Osteoblast (primary cell): ENCODE measurements at regions not wholly inside any gene's neighbourhood (a gene's known extent, or its start where the extent isn't known, plus 50 kb on each side); places are given as distances from the start of the nearest gene placed in this dataset.

Experiments used
- DNase-seq: peaks from one replicate; pipeline ENCODE4 v3.0.0; 2011; ENCODE audit warnings: low spot score, mixed read lengths; ENCODE audit not compliant: insufficient read length; ENCODE audit errors: missing footprints
- H2AFZ ChIP-seq: 2 replicates; pipeline ENCODE4 v1.6.0; 2011; ENCODE audit warnings: mild to moderate bottlenecking, low read length
- H3K27ac ChIP-seq: 2 replicates; pipeline ENCODE4 v1.5.1; 2011; ENCODE audit warnings: mild to moderate bottlenecking, low read depth, low read length, moderate library complexity
- H3K27me3 ChIP-seq: 2 replicates; pipeline ENCODE4 v1.6.0; 2012; ENCODE audit warnings: mild to moderate bottlenecking, control low read depth, inconsistent platforms, low read length, moderate library complexity; ENCODE audit not compliant: insufficient read depth
- H3K36me3 ChIP-seq: 2 replicates; pipeline ENCODE4 v1.5.1; 2011; ENCODE audit warnings: mild to moderate bottlenecking, low read length, control low read depth, moderate library complexity; ENCODE audit not compliant: insufficient read depth
- H3K4me1 ChIP-seq: 2 replicates; pipeline ENCODE4 v1.5.1; 2011; ENCODE audit warnings: mild to moderate bottlenecking, low read length, control low read depth, moderate library complexity; ENCODE audit not compliant: insufficient read depth
- H3K4me2 ChIP-seq: 2 replicates; pipeline ENCODE4 v1.6.0; 2011; ENCODE audit warnings: mild to moderate bottlenecking, low read length; ENCODE audit not compliant: insufficient read depth
- H3K4me3 ChIP-seq: fragments of 200-600 bp; sonication (generic); 3 replicates; pipeline ENCODE4 v1.5.1; 2012; ENCODE audit warnings: mild to moderate bottlenecking, low read length, inconsistent platforms; ENCODE audit not compliant: insufficient read depth
- H3K79me2 ChIP-seq: 2 replicates; pipeline ENCODE4 v1.6.0; 2012; ENCODE audit warnings: mild to moderate bottlenecking, low read length, control low read depth, inconsistent platforms; ENCODE audit not compliant: insufficient read depth
- H3K9me3 ChIP-seq: 2 replicates; pipeline ENCODE4 v1.5.1; 2011; ENCODE audit warnings: low read depth, low read length, control low read depth
- H4K20me1 ChIP-seq: 2 replicates; pipeline ENCODE4 v1.6.0; 2012; ENCODE audit warnings: mild to moderate bottlenecking, low read length, control low read depth; ENCODE audit not compliant: insufficient read depth
- TF ChIP-seq, protein P1 (sequence below): IDR thresholded peaks from 2 replicates; pipeline ENCODE4 v1.5.1; 2011; ENCODE audit warnings: mild to moderate bottlenecking, low read depth, low read length, moderate library complexity; ENCODE audit errors: extremely low read depth

DNA sequence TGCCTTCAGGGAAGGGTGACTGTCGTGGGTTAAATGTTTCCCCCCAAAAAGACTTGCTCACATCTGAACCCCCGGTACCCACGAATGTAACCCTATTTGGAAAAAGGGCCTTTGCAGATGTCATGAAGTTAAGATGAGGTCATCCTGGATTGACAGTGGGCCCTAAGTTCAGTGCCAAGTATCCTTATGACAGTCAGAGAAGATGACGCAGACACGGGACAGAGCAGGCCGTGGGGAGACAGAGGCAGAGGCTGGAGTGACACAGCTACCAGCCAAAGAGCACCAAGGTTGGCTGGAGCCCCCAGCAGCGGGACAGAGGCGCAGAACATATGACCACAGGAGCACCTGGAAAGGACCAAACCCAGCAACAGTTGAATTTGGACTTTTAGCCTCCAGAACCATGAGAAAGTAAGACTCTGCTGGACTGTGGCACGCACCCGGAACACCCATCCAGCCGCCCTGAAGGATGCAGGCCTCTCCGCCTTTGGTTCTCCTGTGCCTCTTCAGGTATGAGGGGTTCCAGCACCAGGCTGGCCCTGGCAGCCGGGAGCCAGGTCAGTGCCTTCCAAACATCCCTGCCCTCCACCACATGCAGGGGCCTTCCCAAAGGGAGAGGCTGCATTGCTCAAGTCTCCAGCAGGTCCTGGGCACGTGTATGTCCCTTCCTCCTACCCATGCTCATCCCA, 104.0 kb downstream of the FOXL1 start:
- no peaks in the 10 kb centered on the region for H3K79me2 ChIP-seq
- H3K4me2 ChIP-seq, result peak overlapping the region; percentile 91
- no peaks in the 10 kb centered on the region for H3K27me3 ChIP-seq
- no peaks in the 10 kb centered on the region for H4K20me1 ChIP-seq
- TF ChIP-seq, protein P1, sequence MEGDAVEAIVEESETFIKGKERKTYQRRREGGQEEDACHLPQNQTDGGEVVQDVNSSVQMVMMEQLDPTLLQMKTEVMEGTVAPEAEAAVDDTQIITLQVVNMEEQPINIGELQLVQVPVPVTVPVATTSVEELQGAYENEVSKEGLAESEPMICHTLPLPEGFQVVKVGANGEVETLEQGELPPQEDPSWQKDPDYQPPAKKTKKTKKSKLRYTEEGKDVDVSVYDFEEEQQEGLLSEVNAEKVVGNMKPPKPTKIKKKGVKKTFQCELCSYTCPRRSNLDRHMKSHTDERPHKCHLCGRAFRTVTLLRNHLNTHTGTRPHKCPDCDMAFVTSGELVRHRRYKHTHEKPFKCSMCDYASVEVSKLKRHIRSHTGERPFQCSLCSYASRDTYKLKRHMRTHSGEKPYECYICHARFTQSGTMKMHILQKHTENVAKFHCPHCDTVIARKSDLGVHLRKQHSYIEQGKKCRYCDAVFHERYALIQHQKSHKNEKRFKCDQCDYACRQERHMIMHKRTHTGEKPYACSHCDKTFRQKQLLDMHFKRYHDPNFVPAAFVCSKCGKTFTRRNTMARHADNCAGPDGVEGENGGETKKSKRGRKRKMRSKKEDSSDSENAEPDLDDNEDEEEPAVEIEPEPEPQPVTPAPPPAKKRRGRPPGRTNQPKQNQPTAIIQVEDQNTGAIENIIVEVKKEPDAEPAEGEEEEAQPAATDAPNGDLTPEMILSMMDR, result no peak
- H3K9me3 ChIP-seq, result peaks cover 2% of the 10 kb centered on the region
- peaks cover 37% of the 10 kb centered on the region for H3K4me1 ChIP-seq
- peak overlapping the region; percentile 100 for H3K27ac ChIP-seq
- no peak for DNase-seq
- no peak overlapping the region for H2AFZ ChIP-seq
- H3K4me3 ChIP-seq, result no peak overlapping the region
- H3K36me3 ChIP-seq, result no peaks in the 10 kb centered on the region

DNA sequence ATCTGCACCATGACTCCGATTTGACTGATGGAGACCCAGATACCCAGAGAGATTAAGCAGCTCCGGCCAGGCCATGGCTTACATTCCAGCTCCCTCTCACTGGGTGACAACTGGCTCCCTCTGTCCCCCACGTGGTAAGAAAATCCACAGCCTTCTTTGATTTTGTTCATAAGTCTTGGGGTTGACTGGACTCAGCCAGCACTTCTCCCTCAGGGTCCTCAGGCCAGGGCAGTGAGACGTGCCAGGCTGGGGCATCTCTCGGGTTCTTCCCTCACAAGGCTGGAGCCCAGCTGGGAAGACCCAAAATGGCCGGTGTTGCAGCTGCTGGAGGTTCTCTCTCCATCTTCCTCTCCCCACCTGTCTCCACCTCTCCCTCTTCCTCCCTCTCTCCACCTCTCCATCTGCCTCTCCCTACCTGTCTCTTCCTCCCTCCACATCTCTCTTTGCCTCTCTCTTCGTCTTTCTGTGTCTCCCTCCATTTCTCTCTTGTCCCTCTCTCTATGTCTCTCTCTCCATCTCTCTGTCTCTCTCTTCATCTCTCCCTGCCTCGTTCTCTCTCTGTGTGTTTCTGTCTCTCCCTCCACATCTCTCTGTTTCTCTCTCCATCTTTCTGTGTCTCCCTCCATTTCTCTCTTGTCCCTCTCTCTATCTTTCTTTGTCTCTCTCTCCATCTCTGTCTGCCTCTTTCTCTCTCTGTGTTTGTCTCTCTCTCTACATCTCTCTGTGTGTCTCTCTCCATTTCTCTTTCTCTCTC, 105.3 kb downstream of the FOXL1 start:
- peaks cover 37% of the 10 kb centered on the region for H3K4me1 ChIP-seq
- peaks cover 2% of the 10 kb centered on the region for H3K9me3 ChIP-seq
- H3K36me3 ChIP-seq, result no peaks in the 10 kb centered on the region
- no peaks in the 10 kb centered on the region for H3K79me2 ChIP-seq
- DNase-seq, result no peak
- no peaks in the 10 kb centered on the region for H3K27me3 ChIP-seq
- H4K20me1 ChIP-seq, result no peaks in the 10 kb centered on the region
- H2AFZ ChIP-seq, result no peak overlapping the region
- H3K4me2 ChIP-seq, result no peak overlapping the region
- no peak overlapping the region for H3K27ac ChIP-seq
- H3K4me3 ChIP-seq, result no peak overlapping the region
- TF ChIP-seq, protein P1, result no peak

DNA sequence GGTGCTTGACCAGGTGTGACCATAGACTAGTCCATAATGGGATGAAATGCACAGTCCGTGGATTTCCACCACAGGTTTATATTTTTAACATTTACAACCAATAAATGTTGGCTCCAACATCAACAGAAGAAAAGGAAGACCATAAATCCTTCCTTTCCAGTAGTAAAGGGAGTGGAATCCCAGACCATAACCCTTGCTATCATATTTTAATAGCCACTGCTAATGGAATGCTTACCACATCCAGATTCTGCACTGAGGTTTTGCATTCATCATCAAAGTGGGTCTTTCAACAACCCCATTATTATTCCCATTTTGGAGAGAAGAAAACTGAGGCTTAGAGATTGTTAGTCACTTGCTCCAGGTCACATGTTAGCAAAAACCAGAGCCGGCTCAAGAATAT, 106.7 kb downstream of the FOXL1 start:
- H3K27me3 ChIP-seq, result no peaks in the 10 kb centered on the region
- H2AFZ ChIP-seq, result no peak overlapping the region
- TF ChIP-seq, protein P1, result no peak
- peaks cover 29% of the 10 kb centered on the region for H3K4me1 ChIP-seq
- no peak for DNase-seq
- no peak overlapping the region for H3K4me2 ChIP-seq
- H4K20me1 ChIP-seq, result no peaks in the 10 kb centered on the region
- H3K79me2 ChIP-seq, result no peaks in the 10 kb centered on the region
- H3K4me3 ChIP-seq, result no peak overlapping the region
- H3K36me3 ChIP-seq, result no peaks in the 10 kb centered on the region
- no peak overlapping the region for H3K27ac ChIP-seq
- no peaks in the 10 kb centered on the region for H3K9me3 ChIP-seq

DNA sequence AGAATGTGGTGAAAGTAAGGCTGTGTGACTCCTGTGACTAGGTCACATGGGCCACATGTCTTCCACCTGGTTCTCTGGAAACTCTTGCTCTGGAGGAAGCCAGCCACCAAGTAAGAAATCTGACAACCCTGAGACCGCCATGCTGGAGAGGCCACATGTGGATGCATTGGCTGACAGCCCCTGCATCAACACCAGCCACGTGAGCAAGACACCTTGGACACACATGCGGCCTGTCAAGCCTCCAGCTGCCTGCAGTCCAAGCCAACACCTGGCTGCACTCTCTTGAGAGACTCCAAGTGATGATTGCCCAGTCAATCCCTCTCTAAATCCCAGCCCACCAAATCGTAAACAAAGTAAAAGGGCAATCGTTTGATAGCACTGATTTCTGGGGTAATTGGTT, 112.6 kb downstream of the FOXL1 start:
- no peaks in the 10 kb centered on the region for H3K27me3 ChIP-seq
- H2AFZ ChIP-seq, result no peak overlapping the region
- no peaks in the 10 kb centered on the region for H3K36me3 ChIP-seq
- DNase-seq, result no peak
- no peaks in the 10 kb centered on the region for H3K79me2 ChIP-seq
- TF ChIP-seq, protein P1, result no peak
- no peaks in the 10 kb centered on the region for H3K4me1 ChIP-seq
- H3K27ac ChIP-seq, result no peak overlapping the region
- no peak overlapping the region for H3K4me3 ChIP-seq
- H3K4me2 ChIP-seq, result no peak overlapping the region
- no peaks in the 10 kb centered on the region for H3K9me3 ChIP-seq
- no peaks in the 10 kb centered on the region for H4K20me1 ChIP-seq
